SKM-1 treated with dmso at 0.1 percent for 144 hours (cell line): ENCODE measurements at regions not wholly inside any gene's neighbourhood (a gene's known extent, or its start where the extent isn't known, plus 50 kb on each side); places are given as distances from the start of the nearest gene placed in this dataset.

Source experiments
- DNase-seq: peaks from one replicate; lab custom pipeline; 2025; ENCODE audit not compliant: unreplicated experiment; lab: John Stamatoyannopoulos, UW

- no peak for DNase-seq
Observed at GRCh38 chr18:14905350-14905749, 157.4 kb downstream of the ANKRD30B start.

- no peak for DNase-seq
Observed at GRCh38 chr18:14905979-14906378, 158.0 kb downstream of the ANKRD30B start.

- no peak for DNase-seq
Observed at GRCh38 chr18:14907420-14907819, 159.4 kb downstream of the ANKRD30B start.

- no peak for DNase-seq
Observed at GRCh38 chr18:14908541-14908940, 160.6 kb downstream of the ANKRD30B start.

- no peak for DNase-seq
Observed at GRCh38 chr18:14912967-14913366, 165.0 kb downstream of the ANKRD30B start.

GRCh38 chr18:14914121-14914520 is 166.1 kb downstream of the ANKRD30B start:
- DNase-seq: no peak

GRCh38 chr18:14914771-14915170 is 166.8 kb downstream of the ANKRD30B start:
- DNase-seq: no peak

- no peak for DNase-seq
Observed at GRCh38 chr18:14916181-14916580, 168.2 kb downstream of the ANKRD30B start.

- DNase-seq: no peak
Observed at GRCh38 chr18:14916851-14917250, 168.9 kb downstream of the ANKRD30B start.

- DNase-seq: no peak
Observed at GRCh38 chr18:14917311-14917710, 169.3 kb downstream of the ANKRD30B start.

GRCh38 chr18:14919666-14920065 is 171.7 kb downstream of the ANKRD30B start:
- DNase-seq: no peak

- DNase-seq: no peak
Observed at GRCh38 chr18:14921031-14921430, 173.1 kb downstream of the ANKRD30B start.

- no peak for DNase-seq
Observed at GRCh38 chr18:14921547-14921946, 173.6 kb downstream of the ANKRD30B start.

- DNase-seq: no peak
Observed at GRCh38 chr18:14922031-14922430, 174.1 kb downstream of the ANKRD30B start.

- DNase-seq: no peak
Observed at GRCh38 chr18:14922965-14923565, 175.1 kb downstream of the ANKRD30B start.

GRCh38 chr18:14924226-14924625 is 176.3 kb downstream of the ANKRD30B start:
- no peak for DNase-seq

- no peak for DNase-seq
Observed at GRCh38 chr18:14925281-14925709, 177.3 kb downstream of the ANKRD30B start.

GRCh38 chr18:14927701-14928100 is 179.7 kb downstream of the ANKRD30B start:
- DNase-seq: no peak

GRCh38 chr18:14928396-14928795 is 180.4 kb downstream of the ANKRD30B start:
- DNase-seq: no peak

- no peak for DNase-seq
Observed at GRCh38 chr18:14930076-14930475, 182.1 kb downstream of the ANKRD30B start.

- no peak for DNase-seq
Observed at GRCh38 chr18:14930576-14930975, 182.6 kb downstream of the ANKRD30B start.

GRCh38 chr18:14933049-14933851 is 185.3 kb downstream of the ANKRD30B start:
- DNase-seq: no peak

- DNase-seq: no peak
Observed at GRCh38 chr18:14933964-14934363, 186.0 kb downstream of the ANKRD30B start.
